Kasumi-1 (cell line): ENCODE measurements at regions not wholly inside any gene's neighbourhood (a gene's known extent, or its start where the extent isn't known, plus 50 kb on each side); places are given as distances from the start of the nearest gene placed in this dataset.
"Not testable (repeated sequence)": the region's sequence is repeated elsewhere in the genome, so short reads cannot be mapped to it uniquely, and the experiment has no call there.

Experiments used
- DNase-seq, 2 experiments: peaks; one replicate each; lab custom pipeline; 2025; lab: John Stamatoyannopoulos, UW

DNA sequence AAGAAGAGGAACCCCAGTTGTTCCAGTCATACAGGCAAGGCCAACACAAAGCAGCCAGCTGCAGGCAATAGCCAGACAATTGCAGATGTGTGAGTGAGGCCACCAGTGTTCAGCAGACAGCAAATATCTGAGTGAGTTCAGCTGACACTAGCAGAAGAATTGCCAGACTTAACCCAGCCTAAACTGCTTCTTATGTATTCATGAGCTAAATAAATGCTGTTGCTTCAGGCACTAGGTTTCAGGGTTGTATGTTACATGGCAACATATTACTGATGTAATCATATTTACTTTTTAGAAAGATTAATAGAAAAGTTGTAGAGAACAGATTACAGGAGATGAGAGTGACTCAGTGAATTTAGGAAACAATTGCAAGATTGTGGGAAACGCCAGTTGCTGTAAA is 129.8 kb upstream of the CHODL start:
- no peak for DNase-seq

DNA sequence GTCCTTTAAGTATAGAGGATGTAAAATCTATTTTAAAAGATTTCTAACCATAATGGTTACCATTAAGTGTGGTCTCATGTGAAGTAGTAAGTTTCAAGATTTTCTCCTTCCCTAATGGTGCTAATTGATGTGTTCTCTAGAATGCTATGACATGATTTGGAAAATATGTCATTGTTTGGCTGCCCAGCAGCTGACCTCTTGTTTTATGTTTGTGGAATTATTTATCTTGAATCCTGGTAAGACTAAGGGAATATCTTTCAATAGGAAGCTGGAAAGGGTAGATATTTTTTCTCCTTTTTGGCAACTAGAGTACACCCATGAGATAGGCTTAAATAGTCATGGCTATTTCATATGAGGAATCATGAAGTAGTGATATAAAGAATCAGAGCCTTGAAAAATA is 139.8 kb upstream of the CHODL start:
- DNase-seq, result no peak

DNA sequence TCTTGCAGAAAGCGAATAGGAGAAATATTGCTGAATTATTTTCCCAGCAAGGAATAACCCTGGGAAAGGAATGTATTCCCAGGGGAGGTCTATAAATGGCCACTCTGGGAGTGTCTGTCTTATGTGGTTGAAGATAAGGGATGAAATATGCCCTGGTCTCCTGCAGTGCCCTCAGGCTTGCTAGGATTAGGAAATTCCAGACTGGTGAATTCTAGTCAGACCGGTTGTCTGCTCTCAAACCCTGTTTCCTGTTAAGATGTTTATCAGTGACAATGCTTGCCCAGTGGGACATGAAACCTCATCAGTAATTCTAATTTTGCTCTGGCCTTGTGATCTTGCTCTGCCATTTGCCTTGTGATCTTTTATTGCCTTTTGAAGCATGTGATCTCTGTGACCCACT is 148.2 kb upstream of the CHODL start:
- DNase-seq, result not testable (repeated sequence)

- DNase-seq, result no peak
Observed at GRCh38 chr21:18089786-18090185, 154.8 kb upstream of the CHODL start.

GRCh38 chr21:18070392-18070791 is 174.2 kb upstream of the CHODL start:
- no peak for DNase-seq

- DNase-seq, result no peak
Observed at GRCh38 chr21:18069875-18070274, 174.8 kb upstream of the CHODL start.

DNA sequence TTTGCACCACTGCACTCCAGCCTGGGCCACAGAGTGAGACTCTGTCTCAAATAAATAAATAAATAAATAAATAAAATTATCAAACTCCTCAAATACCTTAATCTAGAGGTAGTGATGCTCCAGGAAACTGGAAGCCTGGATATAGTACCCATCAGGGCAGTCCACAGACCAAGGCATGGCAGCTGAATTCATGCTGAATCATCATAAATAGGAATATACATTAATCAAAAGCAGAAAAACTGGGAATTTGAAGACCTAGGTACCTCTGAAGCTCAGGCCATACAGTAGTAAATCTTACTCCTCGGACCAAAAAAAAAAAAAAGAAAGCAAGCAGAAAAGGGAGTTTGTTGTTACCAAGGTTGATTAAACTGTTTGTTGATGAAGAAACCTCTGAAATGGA is 184.2 kb upstream of the CHODL start:
- DNase-seq, result no peak

DNA sequence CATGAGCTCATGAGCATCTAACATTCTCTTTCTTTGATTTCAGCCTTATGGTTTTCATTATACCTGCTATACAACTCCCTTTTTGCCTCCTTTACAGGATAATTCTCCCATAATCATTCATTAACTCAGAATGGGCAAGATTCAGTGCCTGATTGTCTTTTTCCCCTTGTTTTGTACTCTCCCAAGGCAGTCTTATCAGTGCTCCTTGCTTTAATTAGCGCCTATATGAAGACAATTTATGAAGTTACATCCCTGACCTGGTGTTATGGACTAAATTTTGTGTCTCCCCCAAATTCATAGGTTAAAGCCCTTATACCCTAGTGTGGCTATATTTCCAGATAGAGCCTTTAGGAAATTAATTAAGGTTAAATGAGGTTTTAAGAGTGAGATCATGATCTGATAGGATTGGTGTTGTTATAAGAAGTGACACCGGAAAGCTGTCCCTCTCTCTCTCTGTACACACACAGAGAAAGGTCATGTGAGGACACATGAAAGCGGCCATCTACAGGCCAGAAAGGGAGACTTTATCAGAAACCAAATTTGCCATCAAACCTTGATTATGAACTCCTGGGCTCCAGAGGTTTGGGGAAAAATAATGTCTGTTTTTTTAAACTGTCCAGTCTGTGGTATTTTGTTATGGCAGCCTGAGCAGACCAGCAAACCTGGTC is 185.8 kb upstream of the CHODL start:
- no peak for DNase-seq

DNA sequence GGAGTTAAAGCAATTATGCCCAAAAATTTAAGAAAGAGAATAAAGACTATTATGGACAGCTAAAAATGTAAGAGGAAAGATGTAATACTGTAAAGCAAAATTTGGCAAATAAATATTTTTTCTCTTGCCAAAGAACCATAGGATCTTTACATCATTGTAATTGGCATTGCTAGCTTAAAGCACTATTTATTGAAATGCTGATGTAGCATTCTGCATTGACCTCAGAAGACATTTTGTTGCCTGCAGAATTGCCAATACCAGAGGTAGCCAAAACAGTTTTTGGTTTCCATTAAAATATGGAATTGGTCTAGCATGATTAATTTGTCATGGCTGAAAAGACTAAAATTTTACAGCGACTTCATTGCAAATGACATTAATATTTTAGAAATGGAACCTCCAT is 191.5 kb upstream of the CHODL start:
- DNase-seq, result no peak

- DNase-seq, result no peak
Observed at GRCh38 chr21:18049461-18049860, 195.2 kb upstream of the CHODL start.

- peak; percentile 47 to 87 for DNase-seq
Observed at GRCh38 chr21:18041012-18041411, 203.6 kb upstream of the CHODL start.

- DNase-seq, result no peak
Observed at GRCh38 chr21:18030248-18030647, 211.1 kb upstream of the C21orf91 start.

DNA sequence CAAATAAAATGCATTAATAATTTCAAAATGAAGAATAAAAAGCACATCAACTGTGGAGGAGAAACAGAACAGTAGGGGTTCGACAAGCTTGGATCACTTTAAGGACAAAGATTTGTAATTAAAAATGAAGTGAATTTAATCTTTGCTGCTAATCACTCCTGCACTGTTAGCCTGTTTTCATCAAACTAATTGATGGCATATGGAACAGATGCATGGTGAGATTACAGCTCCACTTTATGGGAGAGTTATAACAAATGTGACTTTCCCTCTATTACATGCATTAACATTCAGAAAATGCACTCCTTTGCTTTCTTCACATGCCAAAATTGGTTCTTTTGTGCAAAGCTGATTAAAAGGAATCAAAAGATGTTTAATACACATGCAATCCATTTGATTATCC is 207.2 kb upstream of the C21orf91 start:
- DNase-seq, result no peak

DNA sequence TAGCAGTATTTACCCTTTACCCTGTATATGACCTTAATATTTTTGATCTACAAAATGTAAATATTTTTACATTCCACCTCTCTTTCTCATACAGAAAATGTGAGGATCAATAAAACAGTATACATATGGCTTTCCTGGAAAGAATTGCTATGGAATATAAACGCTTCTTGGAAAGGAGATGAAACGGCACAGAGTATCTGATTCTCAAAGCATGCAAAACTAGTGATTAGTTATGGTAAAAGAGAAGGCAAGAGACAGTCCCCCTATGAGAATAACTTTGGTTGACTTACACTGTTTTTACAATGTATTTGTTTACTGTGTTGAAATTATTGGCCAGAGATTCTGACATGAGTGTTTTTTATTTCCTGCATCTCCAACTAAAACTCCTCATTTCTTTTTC is 204.6 kb upstream of the C21orf91 start:
- no peak for DNase-seq

GRCh38 chr21:18023157-18023556 is 204.0 kb upstream of the C21orf91 start:
- no peak for DNase-seq

GRCh38 chr21:18007121-18007520 is 188.0 kb upstream of the C21orf91 start:
- DNase-seq, result no peak

DNA sequence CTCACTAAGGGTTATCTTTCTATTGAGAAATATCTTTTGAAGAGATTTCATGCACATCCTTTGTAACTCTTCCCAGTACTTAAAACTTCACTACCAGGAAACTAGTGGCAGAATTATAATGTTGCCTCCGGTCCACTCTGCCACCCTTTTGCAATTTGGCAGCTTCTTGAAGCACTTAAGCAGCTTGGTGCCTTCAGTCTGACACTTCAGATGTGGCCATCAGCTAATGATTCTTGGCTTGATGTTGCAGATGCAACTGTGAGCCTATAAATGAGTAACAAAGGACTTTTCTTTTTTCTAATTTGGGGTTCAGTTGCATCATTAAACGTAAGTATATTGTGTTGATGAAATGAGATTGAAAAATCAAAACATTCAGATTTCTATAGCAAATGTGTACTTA is 187.5 kb upstream of the C21orf91 start:
- no peak for DNase-seq

- no peak for DNase-seq
Observed at GRCh38 chr21:18002393-18002792, 183.2 kb upstream of the C21orf91 start.

DNA sequence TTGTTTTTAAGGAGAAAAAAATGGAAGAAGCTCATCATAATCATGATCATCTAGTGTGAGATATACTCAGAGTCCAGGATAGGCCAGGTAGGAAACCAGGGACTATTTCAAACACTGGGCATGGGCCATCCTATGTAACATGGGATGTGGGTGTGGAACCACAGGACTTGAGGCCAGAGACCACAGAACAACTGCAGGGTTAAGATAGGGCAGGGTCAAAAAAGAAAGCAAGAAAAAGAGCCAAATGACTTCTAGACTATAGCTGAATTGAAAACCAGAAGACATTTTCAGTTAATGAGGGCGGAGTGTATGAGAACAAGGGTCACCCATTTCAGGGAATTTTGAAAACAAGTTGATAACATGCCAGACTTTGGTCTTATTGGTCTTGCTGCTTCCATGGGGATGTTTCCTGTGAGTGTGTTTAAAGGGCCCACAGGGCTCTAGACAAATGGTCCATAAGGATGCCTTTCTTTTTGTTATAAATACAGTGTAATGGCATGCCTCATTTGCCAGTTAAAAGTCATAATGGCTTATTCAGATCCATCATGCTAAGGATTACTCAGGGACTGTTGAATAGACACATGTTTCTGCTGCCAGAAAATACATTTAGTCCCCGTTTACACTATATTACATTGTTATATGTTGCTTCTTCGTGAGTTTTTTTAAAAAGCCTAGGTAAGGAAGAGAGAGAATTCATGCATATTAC is 182.0 kb upstream of the C21orf91 start:
- DNase-seq, result no peak

DNA sequence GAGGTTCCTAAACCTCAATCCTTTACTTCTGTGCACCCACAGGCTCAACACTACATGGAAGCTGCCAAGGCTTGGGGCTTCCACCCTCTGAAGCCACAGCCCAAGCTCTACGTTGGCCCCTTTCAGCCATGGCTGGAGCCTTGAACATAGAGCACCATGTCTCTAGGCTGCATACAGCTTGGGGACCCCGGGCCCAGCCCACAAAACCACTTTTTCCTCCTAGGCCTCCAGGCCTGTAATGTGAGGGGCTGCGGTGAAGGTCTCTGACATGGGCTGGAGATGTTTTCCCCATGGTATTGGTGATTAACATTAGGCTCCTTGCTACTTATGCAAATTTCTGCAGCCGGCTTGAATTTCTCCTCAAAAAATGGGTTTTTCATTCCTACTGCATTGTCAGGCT is 179.4 kb upstream of the C21orf91 start:
- not testable (repeated sequence) for DNase-seq

DNA sequence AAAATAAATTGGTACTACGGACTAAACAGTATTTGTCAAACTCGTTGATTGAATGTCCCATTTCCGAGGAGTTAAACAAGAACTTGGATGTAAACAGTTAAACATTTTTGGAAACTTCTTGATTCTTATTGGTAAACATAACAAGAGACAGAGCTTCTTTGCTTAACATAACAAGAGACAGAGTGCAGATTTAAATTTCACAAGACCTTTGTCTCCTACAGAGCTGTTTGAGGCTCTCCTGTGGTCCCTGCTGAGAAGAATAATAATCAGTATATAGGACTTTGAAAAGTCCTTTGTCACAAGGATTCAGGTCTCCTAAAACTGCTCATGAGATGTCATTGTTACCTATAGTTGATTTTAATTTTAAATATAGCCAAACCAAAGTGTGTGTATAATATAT is 170.6 kb upstream of the C21orf91 start:
- no peak for DNase-seq

GRCh38 chr21:17988102-17988437 is 168.9 kb upstream of the C21orf91 start:
- DNase-seq, result no peak

GRCh38 chr21:17987382-17988101 is 168.4 kb upstream of the C21orf91 start:
- no peak for DNase-seq
